HEK293 (cell line): ENCODE measurements at regions not wholly inside any gene's neighbourhood (a gene's known extent, or its start where the extent isn't known, plus 50 kb on each side); places are given as distances from the start of the nearest gene placed in this dataset.

Experiments
- CTCF ChIA-PET: fragments of 350-600 bp; formaldehyde crosslinking; extraction: SDS; loops from one replicate; lab custom pipeline; 2021; ENCODE audit warnings: antibody characterized with exemption; lab: Yijun Ruan, JAX
- POLR2A ChIA-PET: fragments of 300-600 bp; formaldehyde crosslinking; extraction: SDS; loops from one replicate; lab custom pipeline; 2020; ENCODE audit warnings: antibody characterized with exemption, inconsistent platforms; lab: Yijun Ruan, JAX
- H3K27ac ChIP-seq: fragments of 200-500 bp; sonication (Bioruptor generic); 2 replicates; pipeline ENCODE4 v1.5.1; 2014; ENCODE audit warnings: low read depth, low read length, control low read depth, inconsistent platforms; ENCODE audit errors: extremely low read depth
- H3K36me3 ChIP-seq, 2 experiments: fragments of 200-500 bp in 1 of 2; sonication (Bioruptor generic) in 1 of 2; 1 replicate in 1 of 2; 2 replicates in 1 of 2; pipeline ENCODE4 v1.5.1; 2014 to 2017; ENCODE audit warnings: inconsistent platforms in 2 of 2, low read length in 2 of 2; ENCODE audit not compliant: control insufficient read depth in 2 of 2, insufficient read depth in 1 of 2
- H3K4me1 ChIP-seq: fragments of 200-500 bp; sonication (Bioruptor generic); 2 replicates; pipeline ENCODE4 v1.5.1; 2014; ENCODE audit warnings: mild to moderate bottlenecking, low read length, inconsistent platforms; ENCODE audit not compliant: control insufficient read depth, insufficient read depth
- H3K4me3 ChIP-seq: 2 replicates; pipeline ENCODE4 v1.5.1; 2011; ENCODE audit warnings: low read depth, mild to moderate bottlenecking, control low read depth, low read length, moderate library complexity
- H3K9me3 ChIP-seq: fragments of 200-500 bp; sonication (Bioruptor generic); 2 replicates; pipeline ENCODE4 v1.5.1; 2014; ENCODE audit warnings: low read depth, low read length, inconsistent platforms; ENCODE audit not compliant: control insufficient read depth, insufficient read depth
- GLIS1 ChIP-seq: fragments of 450-650 bp; formaldehyde crosslinking; IDR thresholded peaks from 2 replicates; pipeline ENCODE4 v1.5.1; 2016; ENCODE audit warnings: missing biosample characterization, missing genetic modification characterization
- KLF16 ChIP-seq: fragments of 450-650 bp; formaldehyde crosslinking; IDR thresholded peaks from 2 replicates; pipeline ENCODE4 v1.5.1; 2017; ENCODE audit warnings: missing biosample characterization, missing genetic modification characterization
- KLF8 ChIP-seq: fragments of 450-650 bp; formaldehyde crosslinking; IDR thresholded peaks from 2 replicates; pipeline ENCODE4 v1.5.1; 2016; ENCODE audit warnings: missing biosample characterization, missing genetic modification characterization
- REPIN1 ChIP-seq: fragments of 450-650 bp; formaldehyde crosslinking; IDR thresholded peaks from 2 replicates; pipeline ENCODE4 v1.5.1; 2017; ENCODE audit warnings: missing biosample characterization, missing genetic modification characterization, low read depth
- SCRT2 ChIP-seq: fragments of 450-650 bp; formaldehyde crosslinking; IDR thresholded peaks from 2 replicates; pipeline ENCODE4 v1.5.1; 2016; ENCODE audit warnings: missing biosample characterization, missing genetic modification characterization
- ZNF174 ChIP-seq: fragments of 450-650 bp; formaldehyde crosslinking; IDR thresholded peaks from 2 replicates; pipeline ENCODE4 v1.5.0; 2017; ENCODE audit warnings: missing biosample characterization, mild to moderate bottlenecking, missing genetic modification characterization
- ZNF366 ChIP-seq: fragments of 450-650 bp; formaldehyde crosslinking; conservative IDR thresholded peaks from 2 replicates; pipeline ENCODE4 v1.5.1; 2016; ENCODE audit warnings: missing biosample characterization, missing genetic modification characterization
- ZNF48 ChIP-seq: fragments of 450-650 bp; formaldehyde crosslinking; IDR thresholded peaks from 2 replicates; pipeline ENCODE4 v1.5.1; 2016; ENCODE audit warnings: missing biosample characterization, missing genetic modification characterization
- ZNF548 ChIP-seq: fragments of 450-650 bp; formaldehyde crosslinking; IDR thresholded peaks from 2 replicates; pipeline ENCODE4 v1.5.1; 2016; ENCODE audit warnings: missing biosample characterization, missing genetic modification characterization
- ZNF660 ChIP-seq: fragments of 450-650 bp; IDR thresholded peaks from 2 replicates; pipeline ENCODE4 v1.5.1; 2018; ENCODE audit warnings: missing biosample characterization, mild to moderate bottlenecking, missing genetic modification characterization
- ZNF777 ChIP-seq: fragments of 450-650 bp; formaldehyde crosslinking; IDR thresholded peaks from 2 replicates; pipeline ENCODE4 v1.5.1; 2017; ENCODE audit warnings: missing biosample characterization, missing genetic modification characterization, borderline replicate concordance
- ZSCAN30 ChIP-seq: fragments of 450-650 bp; IDR thresholded peaks from 2 replicates; pipeline ENCODE4 v1.5.1; 2018; ENCODE audit warnings: missing biosample characterization, mild to moderate bottlenecking, missing genetic modification characterization, moderate library complexity
- TF ChIP-seq, protein P1 (sequence below): fragments of 450-650 bp; formaldehyde crosslinking; IDR thresholded peaks from 2 replicates; pipeline ENCODE4 v1.5.1; 2017; ENCODE audit warnings: missing biosample characterization, missing genetic modification characterization
- TF ChIP-seq, protein P2 (sequence below): fragments of 450-650 bp; formaldehyde crosslinking; IDR thresholded peaks from 2 replicates; pipeline ENCODE4 v1.5.1; 2016; ENCODE audit warnings: missing biosample characterization, missing genetic modification characterization
- TF ChIP-seq, protein P3 (sequence below): fragments of 450-650 bp; formaldehyde crosslinking; IDR thresholded peaks from 2 replicates; pipeline ENCODE4 v1.5.0; 2017; ENCODE audit warnings: missing biosample characterization, missing genetic modification characterization, borderline replicate concordance
- TF ChIP-seq, protein P4 (sequence below): fragments of 450-650 bp; formaldehyde crosslinking; IDR thresholded peaks from 2 replicates; pipeline ENCODE4 v1.5.1; 2016; ENCODE audit warnings: missing biosample characterization, missing genetic modification characterization

DNA sequence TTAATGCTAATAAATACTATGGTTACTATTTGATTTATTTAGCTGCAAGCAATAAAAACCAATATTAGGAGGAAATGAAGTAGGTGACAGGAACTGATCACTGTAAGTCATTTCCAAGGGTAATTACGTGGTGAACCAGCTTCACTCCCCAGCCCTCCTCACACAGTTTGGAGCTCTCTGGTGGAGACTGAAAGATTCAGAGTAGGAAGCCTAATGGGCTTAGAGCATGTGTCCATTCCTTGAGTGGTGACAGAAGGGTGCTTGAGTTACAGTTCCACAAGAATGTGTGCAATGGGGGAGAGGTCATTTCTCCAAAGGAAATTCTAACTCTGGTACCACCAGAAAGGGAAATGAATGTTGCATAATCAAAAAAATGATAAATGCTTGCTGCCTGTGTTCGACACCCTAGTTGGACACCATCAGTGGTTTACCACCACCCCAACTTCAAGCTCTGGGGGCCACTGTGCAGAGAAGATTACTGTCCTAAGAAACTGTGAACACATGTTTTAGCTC, 285.1 kb upstream of the MMADHC start:
- CTCF ChIA-PET: interaction anchor here (0.6 to 1.3 kb wide), 3 partner anchors 12 to 71 kb away, joined by 3 read pairs; no protein-coding TSS in a partner anchor
- POLR2A ChIA-PET: no interaction called here
- no peak overlapping the region for H3K4me3 ChIP-seq
- no peak overlapping the region for H3K27ac ChIP-seq
- H3K36me3 ChIP-seq: no peaks in the 10 kb centered on the region
- TF ChIP-seq, protein P1, sequence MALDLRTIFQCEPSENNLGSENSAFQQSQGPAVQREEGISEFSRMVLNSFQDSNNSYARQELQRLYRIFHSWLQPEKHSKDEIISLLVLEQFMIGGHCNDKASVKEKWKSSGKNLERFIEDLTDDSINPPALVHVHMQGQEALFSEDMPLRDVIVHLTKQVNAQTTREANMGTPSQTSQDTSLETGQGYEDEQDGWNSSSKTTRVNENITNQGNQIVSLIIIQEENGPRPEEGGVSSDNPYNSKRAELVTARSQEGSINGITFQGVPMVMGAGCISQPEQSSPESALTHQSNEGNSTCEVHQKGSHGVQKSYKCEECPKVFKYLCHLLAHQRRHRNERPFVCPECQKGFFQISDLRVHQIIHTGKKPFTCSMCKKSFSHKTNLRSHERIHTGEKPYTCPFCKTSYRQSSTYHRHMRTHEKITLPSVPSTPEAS: no peak
- TF ChIP-seq ZNF48 (tag by site-specific recombination) (no peak), KLF16 (no peak), ZNF366 (tag by site-specific recombination) (no peak), SCRT2 (no peak), ZNF660 (no peak), REPIN1 (tag by site-specific recombination) (no peak), ZSCAN30 (tag by site-specific recombination) (no peak), ZNF548 (tag by site-specific recombination) (no peak), ZNF777 (tag by site-specific recombination) (no peak), ZNF174 (no peak), GLIS1 (tag by site-specific recombination) (no peak), KLF8 (tag by site-specific recombination) (no peak)
- TF ChIP-seq, protein P2, sequence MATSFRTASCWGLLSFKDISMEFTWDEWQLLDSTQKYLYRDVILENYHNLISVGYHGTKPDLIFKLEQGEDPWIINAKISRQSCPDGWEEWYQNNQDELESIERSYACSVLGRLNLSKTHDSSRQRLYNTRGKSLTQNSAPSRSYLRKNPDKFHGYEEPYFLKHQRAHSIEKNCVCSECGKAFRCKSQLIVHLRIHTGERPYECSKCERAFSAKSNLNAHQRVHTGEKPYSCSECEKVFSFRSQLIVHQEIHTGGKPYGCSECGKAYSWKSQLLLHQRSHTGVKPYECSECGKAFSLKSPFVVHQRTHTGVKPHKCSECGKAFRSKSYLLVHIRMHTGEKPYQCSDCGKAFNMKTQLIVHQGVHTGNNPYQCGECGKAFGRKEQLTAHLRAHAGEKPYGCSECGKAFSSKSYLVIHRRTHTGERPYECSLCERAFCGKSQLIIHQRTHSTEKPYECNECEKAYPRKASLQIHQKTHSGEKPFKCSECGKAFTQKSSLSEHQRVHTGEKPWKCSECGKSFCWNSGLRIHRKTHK (tag by site-specific recombination): no peak
- TF ChIP-seq, protein P3, sequence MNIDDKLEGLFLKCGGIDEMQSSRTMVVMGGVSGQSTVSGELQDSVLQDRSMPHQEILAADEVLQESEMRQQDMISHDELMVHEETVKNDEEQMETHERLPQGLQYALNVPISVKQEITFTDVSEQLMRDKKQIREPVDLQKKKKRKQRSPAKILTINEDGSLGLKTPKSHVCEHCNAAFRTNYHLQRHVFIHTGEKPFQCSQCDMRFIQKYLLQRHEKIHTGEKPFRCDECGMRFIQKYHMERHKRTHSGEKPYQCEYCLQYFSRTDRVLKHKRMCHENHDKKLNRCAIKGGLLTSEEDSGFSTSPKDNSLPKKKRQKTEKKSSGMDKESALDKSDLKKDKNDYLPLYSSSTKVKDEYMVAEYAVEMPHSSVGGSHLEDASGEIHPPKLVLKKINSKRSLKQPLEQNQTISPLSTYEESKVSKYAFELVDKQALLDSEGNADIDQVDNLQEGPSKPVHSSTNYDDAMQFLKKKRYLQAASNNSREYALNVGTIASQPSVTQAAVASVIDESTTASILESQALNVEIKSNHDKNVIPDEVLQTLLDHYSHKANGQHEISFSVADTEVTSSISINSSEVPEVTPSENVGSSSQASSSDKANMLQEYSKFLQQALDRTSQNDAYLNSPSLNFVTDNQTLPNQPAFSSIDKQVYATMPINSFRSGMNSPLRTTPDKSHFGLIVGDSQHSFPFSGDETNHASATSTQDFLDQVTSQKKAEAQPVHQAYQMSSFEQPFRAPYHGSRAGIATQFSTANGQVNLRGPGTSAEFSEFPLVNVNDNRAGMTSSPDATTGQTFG: no peak
- H3K9me3 ChIP-seq: no peaks in the 10 kb centered on the region
- no peaks in the 10 kb centered on the region for H3K4me1 ChIP-seq

DNA sequence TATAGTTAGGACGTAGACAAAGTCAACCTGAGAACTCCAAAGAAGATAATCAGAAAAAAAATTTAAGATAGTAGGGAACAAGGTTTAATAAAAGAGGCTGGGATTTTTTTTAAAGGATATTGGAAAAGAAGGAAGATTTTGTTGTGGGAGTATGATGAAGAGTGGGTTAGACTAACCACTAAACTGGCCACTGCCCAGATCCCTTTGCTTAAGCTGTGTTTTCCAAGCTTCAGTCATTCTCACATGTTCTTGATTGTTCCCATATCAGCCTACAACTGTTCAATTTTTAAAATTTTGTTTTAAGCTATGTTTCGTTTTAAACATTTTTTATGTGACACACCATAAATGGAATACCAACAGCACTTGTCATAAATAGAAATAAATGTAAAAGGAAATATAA, 284.5 kb upstream of the MMADHC start:
- no peaks in the 10 kb centered on the region for H3K4me1 ChIP-seq
- ChIA-PET CTCF (interaction anchor here (0.6 to 1.3 kb wide), 3 partner anchors 11 to 71 kb away, joined by 3 read pairs; no protein-coding TSS in a partner anchor), POLR2A (no interaction called here)
- H3K4me3 ChIP-seq: no peak overlapping the region
- H3K9me3 ChIP-seq: no peaks in the 10 kb centered on the region
- H3K36me3 ChIP-seq: no peaks in the 10 kb centered on the region
- no peak overlapping the region for H3K27ac ChIP-seq
- TF ChIP-seq, protein P4, sequence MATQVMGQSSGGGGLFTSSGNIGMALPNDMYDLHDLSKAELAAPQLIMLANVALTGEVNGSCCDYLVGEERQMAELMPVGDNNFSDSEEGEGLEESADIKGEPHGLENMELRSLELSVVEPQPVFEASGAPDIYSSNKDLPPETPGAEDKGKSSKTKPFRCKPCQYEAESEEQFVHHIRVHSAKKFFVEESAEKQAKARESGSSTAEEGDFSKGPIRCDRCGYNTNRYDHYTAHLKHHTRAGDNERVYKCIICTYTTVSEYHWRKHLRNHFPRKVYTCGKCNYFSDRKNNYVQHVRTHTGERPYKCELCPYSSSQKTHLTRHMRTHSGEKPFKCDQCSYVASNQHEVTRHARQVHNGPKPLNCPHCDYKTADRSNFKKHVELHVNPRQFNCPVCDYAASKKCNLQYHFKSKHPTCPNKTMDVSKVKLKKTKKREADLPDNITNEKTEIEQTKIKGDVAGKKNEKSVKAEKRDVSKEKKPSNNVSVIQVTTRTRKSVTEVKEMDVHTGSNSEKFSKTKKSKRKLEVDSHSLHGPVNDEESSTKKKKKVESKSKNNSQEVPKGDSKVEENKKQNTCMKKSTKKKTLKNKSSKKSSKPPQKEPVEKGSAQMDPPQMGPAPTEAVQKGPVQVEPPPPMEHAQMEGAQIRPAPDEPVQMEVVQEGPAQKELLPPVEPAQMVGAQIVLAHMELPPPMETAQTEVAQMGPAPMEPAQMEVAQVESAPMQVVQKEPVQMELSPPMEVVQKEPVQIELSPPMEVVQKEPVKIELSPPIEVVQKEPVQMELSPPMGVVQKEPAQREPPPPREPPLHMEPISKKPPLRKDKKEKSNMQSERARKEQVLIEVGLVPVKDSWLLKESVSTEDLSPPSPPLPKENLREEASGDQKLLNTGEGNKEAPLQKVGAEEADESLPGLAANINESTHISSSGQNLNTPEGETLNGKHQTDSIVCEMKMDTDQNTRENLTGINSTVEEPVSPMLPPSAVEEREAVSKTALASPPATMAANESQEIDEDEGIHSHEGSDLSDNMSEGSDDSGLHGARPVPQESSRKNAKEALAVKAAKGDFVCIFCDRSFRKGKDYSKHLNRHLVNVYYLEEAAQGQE: no peak
